ENCODE measurements at regions not wholly inside any gene's neighbourhood (a gene's known extent, or its start where the extent isn't known, plus 50 kb on each side); places are given as distances from the start of the nearest gene placed in this dataset.

DNA sequence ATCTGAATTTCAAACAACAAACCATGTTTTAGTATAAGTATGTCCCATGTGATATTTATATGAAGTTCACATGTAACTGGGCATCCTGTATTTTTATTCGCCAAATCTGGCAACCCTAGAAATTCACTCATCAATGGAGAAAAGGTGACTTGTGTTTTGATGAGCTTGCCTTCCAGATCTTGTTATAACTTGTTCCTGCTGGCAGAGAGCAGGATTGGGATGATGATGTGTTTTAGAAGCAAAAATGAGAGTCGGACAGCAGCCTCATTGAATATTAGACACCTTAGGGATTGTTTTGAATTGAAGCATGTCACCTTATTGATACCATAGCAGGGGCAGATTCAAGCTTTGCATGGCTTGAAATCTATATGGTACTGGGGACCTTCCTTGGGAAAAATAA, 85.4 kb upstream of the MED13 start:
- TF ChIP-seq EZH2 (IDR thresholded peaks at IDR 0.05; ENCODE audit: low read length, missing control alignments): no peak
- TF ChIP-seq, protein P1, sequence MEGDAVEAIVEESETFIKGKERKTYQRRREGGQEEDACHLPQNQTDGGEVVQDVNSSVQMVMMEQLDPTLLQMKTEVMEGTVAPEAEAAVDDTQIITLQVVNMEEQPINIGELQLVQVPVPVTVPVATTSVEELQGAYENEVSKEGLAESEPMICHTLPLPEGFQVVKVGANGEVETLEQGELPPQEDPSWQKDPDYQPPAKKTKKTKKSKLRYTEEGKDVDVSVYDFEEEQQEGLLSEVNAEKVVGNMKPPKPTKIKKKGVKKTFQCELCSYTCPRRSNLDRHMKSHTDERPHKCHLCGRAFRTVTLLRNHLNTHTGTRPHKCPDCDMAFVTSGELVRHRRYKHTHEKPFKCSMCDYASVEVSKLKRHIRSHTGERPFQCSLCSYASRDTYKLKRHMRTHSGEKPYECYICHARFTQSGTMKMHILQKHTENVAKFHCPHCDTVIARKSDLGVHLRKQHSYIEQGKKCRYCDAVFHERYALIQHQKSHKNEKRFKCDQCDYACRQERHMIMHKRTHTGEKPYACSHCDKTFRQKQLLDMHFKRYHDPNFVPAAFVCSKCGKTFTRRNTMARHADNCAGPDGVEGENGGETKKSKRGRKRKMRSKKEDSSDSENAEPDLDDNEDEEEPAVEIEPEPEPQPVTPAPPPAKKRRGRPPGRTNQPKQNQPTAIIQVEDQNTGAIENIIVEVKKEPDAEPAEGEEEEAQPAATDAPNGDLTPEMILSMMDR (conservative IDR thresholded peaks at IDR 0.05 in 1 of 2, IDR thresholded peaks at IDR 0.05 in 1 of 2; ENCODE audit: low read depth in 1 of 2, low read length in 2 of 2): no peak
